PC-3 (cell line): ENCODE measurements at regions not wholly inside any gene's neighbourhood (a gene's known extent, or its start where the extent isn't known, plus 50 kb on each side); places are given as distances from the start of the nearest gene placed in this dataset.

Experiments used
- ATAC-seq: fragments of 200-7000 bp; cut with Tn5 transposase; 2 replicates; pipeline ENCODE4 v1.9.1; 2020; ENCODE audit warnings: mild to moderate bottlenecking, moderate library complexity
- BruUV-seq: library from RNA; stranded (reverse); fragments of 400-500 nt; replicated peaks from 2 replicates; lab custom pipeline; 2021; lab: Mats Ljungman, UMichigan
- CTCF ChIA-PET: fragments of 300-600 bp; sonication (Branson Sonifier 250); formaldehyde crosslinking; loops from one replicate; lab custom pipeline; 2022; ENCODE audit warnings: antibody characterized with exemption; lab: Charles Lee
- POLR2A ChIA-PET: fragments of 300-600 bp; sonication (Branson Sonifier 250); formaldehyde crosslinking; loops from one replicate; lab custom pipeline; 2022; ENCODE audit warnings: antibody characterized with exemption; ENCODE audit not compliant: unreplicated experiment; lab: Charles Lee
- DNase-seq: peaks from one replicate; pipeline ENCODE4 v3.0.0-alpha.2; 2015
- H2AFZ ChIP-seq: fragments of 300-600 bp; sonication (generic); 2 replicates; pipeline ENCODE4 v1.6.0; 2016; ENCODE audit warnings: antibody characterized with exemption, low read length
- H3F3A ChIP-seq: fragments of 300-600 bp; sonication (generic); one replicate; pipeline ENCODE4 v1.6.0; 2017; ENCODE audit warnings: antibody characterized with exemption, low read length, control low read depth, mild to moderate bottlenecking; ENCODE audit not compliant: unreplicated experiment
- H3K27ac ChIP-seq: fragments of 300-600 bp; sonication (generic); 2 replicates; pipeline ENCODE4 v1.5.1; 2016; ENCODE audit warnings: mild to moderate bottlenecking, low read length
- H3K27me3 ChIP-seq: fragments of 300-600 bp; sonication (generic); 2 replicates; pipeline ENCODE4 v1.6.1; 2016; ENCODE audit warnings: low read length, mixed read lengths
- H3K36me3 ChIP-seq: fragments of 300-600 bp; sonication (generic); 2 replicates; pipeline ENCODE4 v1.6.1; 2016; ENCODE audit warnings: low read depth, mixed run types, low read length, mixed read lengths
- H3K4me1 ChIP-seq: fragments of 300-600 bp; sonication (generic); 2 replicates; pipeline ENCODE4 v1.5.1; 2016; ENCODE audit warnings: low read length; ENCODE audit not compliant: insufficient read depth
- H3K4me2 ChIP-seq: fragments of 300-600 bp; sonication (generic); 2 replicates; pipeline ENCODE4 v1.6.0; 2016; ENCODE audit warnings: low read length
- H3K4me3 ChIP-seq: fragments of 300-600 bp; sonication (generic); 2 replicates; pipeline ENCODE4 v1.5.1; 2016; ENCODE audit warnings: mild to moderate bottlenecking, low read length, mixed read lengths
- H3K79me2 ChIP-seq: fragments of 300-600 bp; sonication (generic); 2 replicates; pipeline ENCODE4 v1.6.1; 2017; ENCODE audit warnings: low read length, mixed read lengths
- H3K9ac ChIP-seq: fragments of 300-600 bp; sonication (generic); 2 replicates; pipeline ENCODE4 v1.6.0; 2016; ENCODE audit warnings: mild to moderate bottlenecking, low read length
- H3K9me2 ChIP-seq: fragments of 300-600 bp; sonication (generic); replicated peaks from 2 replicates; pipeline ENCODE4 v1.6.1; 2016; ENCODE audit warnings: mixed run types, low read length, mixed read lengths
- H3K9me3 ChIP-seq: fragments of 300-600 bp; sonication (generic); 2 replicates; pipeline ENCODE4 v1.6.1; 2016; ENCODE audit warnings: low read length, mixed read lengths
- H4K20me1 ChIP-seq: fragments of 300-600 bp; sonication (generic); 2 replicates; pipeline ENCODE4 v1.6.1; 2016; ENCODE audit warnings: low read length, mixed read lengths
- EZH2 ChIP-seq: fragments of 300-600 bp; sonication (generic); IDR thresholded peaks from one replicate; pipeline ENCODE4 v1.6.1; 2017; ENCODE audit warnings: antibody characterized with exemption, mild to moderate bottlenecking, low read length; ENCODE audit not compliant: unreplicated experiment
- EZH2phosphoT487 ChIP-seq: fragments of 300-600 bp; sonication (generic); IDR thresholded peaks from 2 replicates; pipeline ENCODE4 v1.6.1; 2018; ENCODE audit warnings: mild to moderate bottlenecking, antibody characterized with exemption, low read length, borderline replicate concordance
- intact Hi-C: fragments of 100-400 bp; cut with micrococcal nuclease; formaldehyde crosslinking; loops from 2 replicates; pipeline ENCODE4 v1.9.0; 2023
- TF ChIP-seq, protein P1 (sequence below): fragments of 300-600 bp; sonication (generic); conservative IDR thresholded peaks from 2 replicates; pipeline ENCODE4 v1.5.1; 2017; ENCODE audit warnings: antibody characterized with exemption, low read depth, mild to moderate bottlenecking, low read length

DNA sequence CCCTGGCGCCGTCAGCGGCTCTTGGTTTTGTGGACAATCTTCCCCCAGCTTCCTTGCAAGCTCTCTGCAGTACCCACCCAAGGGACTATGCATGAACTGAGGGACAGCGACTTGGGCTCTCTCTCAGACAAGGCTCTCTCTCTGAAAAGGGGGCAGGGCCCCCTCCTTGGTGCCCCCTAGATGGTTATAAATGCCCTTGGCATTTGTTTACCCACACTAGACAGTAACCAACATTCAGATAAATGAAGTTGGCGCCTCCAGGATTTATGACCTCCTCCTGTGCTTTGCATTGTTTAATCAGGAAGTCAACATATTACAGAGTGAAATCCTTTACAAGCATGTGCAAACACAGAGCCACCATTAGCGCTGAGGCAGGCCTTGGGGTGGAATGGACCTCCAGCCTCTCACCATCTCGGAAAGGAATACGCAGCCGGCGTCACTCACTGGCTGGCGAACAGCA is 547.4 kb upstream of the ID2 start:
- no peaks in the 10 kb centered on the region for H4K20me1 ChIP-seq
- no peaks in the 10 kb centered on the region for H3K27me3 ChIP-seq
- H3K9me3 ChIP-seq: no peaks in the 10 kb centered on the region
- H3F3A ChIP-seq: no peaks in the 10 kb centered on the region
- H3K9ac ChIP-seq: no peak overlapping the region
- no peaks in the 10 kb centered on the region for H3K79me2 ChIP-seq
- H3K9me2 ChIP-seq: 0 out of 2 replicates have a peak, but pooled peaks cover 6% of the 10 kb centered on the region
- TF ChIP-seq EZH2phosphoT487: no peak
- TF ChIP-seq, protein P1, sequence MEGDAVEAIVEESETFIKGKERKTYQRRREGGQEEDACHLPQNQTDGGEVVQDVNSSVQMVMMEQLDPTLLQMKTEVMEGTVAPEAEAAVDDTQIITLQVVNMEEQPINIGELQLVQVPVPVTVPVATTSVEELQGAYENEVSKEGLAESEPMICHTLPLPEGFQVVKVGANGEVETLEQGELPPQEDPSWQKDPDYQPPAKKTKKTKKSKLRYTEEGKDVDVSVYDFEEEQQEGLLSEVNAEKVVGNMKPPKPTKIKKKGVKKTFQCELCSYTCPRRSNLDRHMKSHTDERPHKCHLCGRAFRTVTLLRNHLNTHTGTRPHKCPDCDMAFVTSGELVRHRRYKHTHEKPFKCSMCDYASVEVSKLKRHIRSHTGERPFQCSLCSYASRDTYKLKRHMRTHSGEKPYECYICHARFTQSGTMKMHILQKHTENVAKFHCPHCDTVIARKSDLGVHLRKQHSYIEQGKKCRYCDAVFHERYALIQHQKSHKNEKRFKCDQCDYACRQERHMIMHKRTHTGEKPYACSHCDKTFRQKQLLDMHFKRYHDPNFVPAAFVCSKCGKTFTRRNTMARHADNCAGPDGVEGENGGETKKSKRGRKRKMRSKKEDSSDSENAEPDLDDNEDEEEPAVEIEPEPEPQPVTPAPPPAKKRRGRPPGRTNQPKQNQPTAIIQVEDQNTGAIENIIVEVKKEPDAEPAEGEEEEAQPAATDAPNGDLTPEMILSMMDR: no peak
- TF ChIP-seq EZH2: no peak
- ChIA-PET CTCF (no interaction called here), POLR2A (no interaction called here)
- no peak overlapping the region for H3K4me2 ChIP-seq
- intact Hi-C loops: no loop called here
- DNase-seq: no peak
- H3K4me1 ChIP-seq: no peaks in the 10 kb centered on the region
- no peaks in the 10 kb centered on the region for H3K36me3 ChIP-seq
- H2AFZ ChIP-seq: no peak overlapping the region
- no peak overlapping the region for H3K27ac ChIP-seq
- ATAC-seq: no peak
- H3K4me3 ChIP-seq: no peak overlapping the region
- no TSS peak for BruUV-seq

DNA sequence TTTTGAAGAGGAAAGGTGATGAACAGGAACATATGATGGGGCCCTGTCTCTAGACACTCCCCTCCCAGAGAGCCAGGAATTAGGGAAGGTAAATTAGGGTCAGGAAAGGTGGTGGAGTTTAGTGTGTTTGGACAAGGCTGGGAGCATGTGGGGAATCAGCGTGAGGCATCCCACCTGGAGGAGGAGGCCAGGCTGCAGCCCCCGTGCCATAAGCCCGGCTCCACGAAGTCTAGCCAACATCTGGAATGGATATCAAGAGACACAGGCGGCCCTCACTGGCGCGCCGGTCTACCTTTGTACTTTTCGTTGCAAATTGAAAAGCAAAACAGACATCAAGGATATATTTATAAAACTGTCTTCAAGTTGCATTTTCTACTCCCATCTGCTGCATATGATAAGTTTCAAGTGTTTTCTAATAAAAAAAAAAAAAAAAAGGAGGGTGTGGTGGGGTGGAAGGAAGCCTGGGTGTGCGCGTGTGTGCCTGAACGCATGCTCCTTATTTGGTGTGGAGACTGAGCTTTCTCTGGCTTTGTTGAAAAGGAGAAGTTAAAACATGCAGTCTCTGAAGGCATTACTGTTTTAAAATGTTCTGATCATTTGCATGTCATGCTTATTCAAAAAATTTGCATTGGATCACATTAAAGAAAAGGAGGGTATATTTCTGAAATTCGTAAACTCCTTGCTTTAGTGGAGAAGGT is 546.7 kb upstream of the ID2 start:
- no peaks in the 10 kb centered on the region for H4K20me1 ChIP-seq
- H3K27me3 ChIP-seq: no peaks in the 10 kb centered on the region
- H3K36me3 ChIP-seq: no peaks in the 10 kb centered on the region
- DNase-seq: no peak
- POLR2A ChIA-PET: no interaction called here
- no peak overlapping the region for H3K4me3 ChIP-seq
- intact Hi-C loops: no loop called here
- no peak for ATAC-seq
- no TSS peak for BruUV-seq
- TF ChIP-seq, protein P1: no peak
- H3K79me2 ChIP-seq: no peaks in the 10 kb centered on the region
- 0 out of 2 replicates have a peak, but pooled peaks cover 6% of the 10 kb centered on the region for H3K9me2 ChIP-seq
- no peaks in the 10 kb centered on the region for H3K4me1 ChIP-seq
- H3K27ac ChIP-seq: no peak overlapping the region
- CTCF ChIA-PET: no interaction called here
- no peak overlapping the region for H2AFZ ChIP-seq
- H3F3A ChIP-seq: no peaks in the 10 kb centered on the region
- H3K9ac ChIP-seq: no peak overlapping the region
- H3K4me2 ChIP-seq: no peak overlapping the region
- no peaks in the 10 kb centered on the region for H3K9me3 ChIP-seq

DNA sequence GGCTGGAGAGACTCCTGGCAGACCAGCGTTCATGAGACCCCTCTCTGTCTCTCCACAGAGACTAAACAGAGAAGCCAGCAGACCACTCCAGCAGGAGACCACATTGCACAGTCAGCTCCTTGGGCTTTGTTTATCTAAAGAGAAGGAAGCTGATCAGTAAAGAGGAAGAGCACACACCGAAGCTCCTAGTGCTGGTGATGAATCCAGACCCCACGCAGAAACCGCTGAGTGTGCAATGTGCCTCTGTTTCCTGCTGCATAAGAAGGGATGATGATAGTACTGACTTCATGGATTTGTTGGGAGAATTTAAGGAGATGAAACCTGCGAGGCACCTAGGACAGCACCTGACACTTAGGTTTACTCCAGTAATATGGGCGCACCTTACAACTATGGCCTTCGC is 544.1 kb upstream of the ID2 start:
- Histone ChIP-seq H3K9ac (no peak overlapping the region), H3K27me3 (no peaks in the 10 kb centered on the region), H3K9me2 (0 out of 2 replicates have a peak, but pooled peaks cover 6% of the 10 kb centered on the region), H3K4me3 (no peak overlapping the region), H2AFZ (no peak overlapping the region), H3K4me1 (no peaks in the 10 kb centered on the region), H3K79me2 (no peaks in the 10 kb centered on the region), H3F3A (no peaks in the 10 kb centered on the region), H4K20me1 (no peaks in the 10 kb centered on the region), H3K4me2 (no peak overlapping the region), H3K36me3 (no peaks in the 10 kb centered on the region), H3K9me3 (no peaks in the 10 kb centered on the region), H3K27ac (no peak overlapping the region)
- intact Hi-C loops: no loop called here
- no peak for ATAC-seq
- no peak for DNase-seq
- POLR2A ChIA-PET: interaction anchor here (0.7 kb wide), 1 partner anchor 1217 kb away, joined by 3 read pairs; no protein-coding TSS in a partner anchor
- CTCF ChIA-PET: no interaction called here
- no TSS peak for BruUV-seq
- TF ChIP-seq, protein P1: no peak
- TF ChIP-seq EZH2phosphoT487 (no peak), EZH2 (no peak)
